GM19438 (cell line): ENCODE measurements at regions not wholly inside any gene's neighbourhood (a gene's known extent, or its start where the extent isn't known, plus 50 kb on each side); places are given as distances from the start of the nearest gene placed in this dataset.
A peak's percentile ranks its signal among the peaks of the same experiment; 100 is the strongest.
"Not testable (repeated sequence)": the region's sequence is repeated elsewhere in the genome, so short reads cannot be mapped to it uniquely, and the experiment has no call there.

Experiments
- ATAC-seq: cut with Tn5 transposase; IDR thresholded peaks from one replicate; pipeline ENCODE4 v1.9.1; 2021; ENCODE audit warnings: low read depth; ENCODE audit not compliant: unreplicated experiment

- ATAC-seq = no peak
Observed at GRCh38 chr9:115517335-115518075, 399.5 kb upstream of the TNC start.

- no peak for ATAC-seq
Observed at GRCh38 chr9:115520646-115521045, 402.7 kb upstream of the TNC start.

DNA sequence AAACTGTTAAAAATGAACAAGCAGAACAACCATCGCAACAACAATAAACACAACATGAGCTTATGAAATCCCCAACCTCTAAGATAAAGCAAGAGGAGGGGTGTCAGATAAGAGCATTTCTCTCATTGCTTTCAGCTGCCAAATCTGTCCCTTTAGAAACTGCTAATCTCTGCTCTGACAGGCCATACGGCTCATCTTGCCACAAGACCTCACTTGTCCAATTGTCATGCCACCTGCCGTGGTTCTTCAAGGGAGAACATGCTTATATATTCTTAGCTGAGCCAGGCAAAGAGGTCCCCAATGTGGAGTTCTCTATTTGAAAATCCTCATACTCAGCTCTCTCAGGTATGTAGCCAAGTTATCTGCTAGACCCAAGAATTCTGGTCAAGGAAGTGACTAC, 405.0 kb upstream of the TNC start:
- no peak for ATAC-seq

GRCh38 chr9:115524453-115525059, 406.6 kb upstream of the TNC start:
- ATAC-seq = no peak

DNA sequence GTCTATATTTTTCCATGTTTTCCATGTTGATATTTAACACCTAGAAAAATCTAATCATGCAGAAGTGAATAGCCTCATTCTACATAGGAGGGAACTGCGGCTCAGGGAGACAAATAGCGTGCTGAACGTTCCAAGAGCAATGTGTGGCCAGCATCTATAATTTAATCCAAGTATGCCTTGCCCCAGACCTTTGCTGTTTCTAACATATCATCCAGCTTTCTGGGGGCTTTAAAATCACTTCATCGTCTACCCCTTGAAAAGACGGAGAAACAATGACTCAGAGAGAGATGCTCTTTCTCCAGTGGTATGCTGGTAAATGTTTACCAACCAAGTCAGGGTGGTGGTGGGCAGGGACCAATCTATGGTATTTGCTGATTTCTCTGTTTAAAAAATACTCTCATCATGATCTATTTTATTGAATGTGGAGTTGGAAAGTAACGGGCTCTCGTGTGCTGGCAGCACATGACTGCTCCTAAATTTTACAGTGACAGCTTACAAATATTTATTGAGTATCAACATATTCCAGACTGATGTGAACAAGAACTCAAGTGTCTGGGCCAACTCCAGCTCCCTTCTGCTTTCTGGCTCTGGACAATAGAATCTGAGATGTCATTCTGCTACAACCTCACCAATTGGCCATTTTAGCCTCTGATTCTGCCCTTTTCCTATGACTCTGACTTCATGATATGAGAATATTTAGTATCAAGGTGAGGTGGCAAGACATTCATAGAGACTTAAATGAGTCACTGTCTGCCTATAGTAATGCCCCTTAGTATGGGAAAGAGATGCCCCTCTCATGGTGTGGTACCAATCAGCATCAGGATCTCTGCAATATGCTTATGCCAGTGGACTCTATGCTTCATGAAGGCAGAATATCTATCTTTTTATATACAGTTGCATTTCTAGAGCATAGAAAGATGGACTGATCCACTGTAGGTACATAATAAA, 407.4 kb upstream of the TNC start:
- ATAC-seq = no peak

DNA sequence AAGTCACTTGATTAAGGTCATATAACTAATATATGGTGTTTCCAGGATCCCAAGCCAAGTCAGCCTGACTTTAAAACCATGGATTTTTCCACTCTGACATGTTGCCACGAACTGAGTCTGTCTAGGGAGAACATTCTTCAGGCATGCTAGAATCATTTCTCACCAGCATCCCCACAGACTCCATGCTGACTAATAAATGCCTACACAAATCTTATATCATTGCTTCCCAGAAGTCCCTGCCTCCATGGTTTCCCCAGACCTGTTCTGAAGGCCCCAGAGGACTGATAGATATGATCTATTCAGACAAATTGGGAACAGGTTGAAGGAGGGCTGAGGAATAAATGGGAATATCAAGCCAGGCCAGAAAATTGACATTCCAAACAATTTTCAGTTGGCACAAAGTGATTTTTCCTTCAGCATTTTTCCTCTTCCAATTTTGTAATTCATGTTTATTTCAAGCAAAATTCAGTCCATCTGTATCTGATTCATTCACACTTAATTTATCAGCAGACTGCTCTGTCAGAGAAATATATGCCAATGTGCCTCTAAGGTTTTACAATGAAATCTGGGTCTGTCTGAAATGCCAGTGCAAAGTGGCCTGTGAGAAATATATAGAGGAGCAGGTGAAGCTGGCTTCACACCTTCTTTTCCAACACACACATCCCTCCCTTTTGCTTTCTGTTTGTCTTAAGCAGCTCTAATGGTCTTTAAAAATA, 413.6 kb upstream of the TNC start:
- no peak for ATAC-seq

DNA sequence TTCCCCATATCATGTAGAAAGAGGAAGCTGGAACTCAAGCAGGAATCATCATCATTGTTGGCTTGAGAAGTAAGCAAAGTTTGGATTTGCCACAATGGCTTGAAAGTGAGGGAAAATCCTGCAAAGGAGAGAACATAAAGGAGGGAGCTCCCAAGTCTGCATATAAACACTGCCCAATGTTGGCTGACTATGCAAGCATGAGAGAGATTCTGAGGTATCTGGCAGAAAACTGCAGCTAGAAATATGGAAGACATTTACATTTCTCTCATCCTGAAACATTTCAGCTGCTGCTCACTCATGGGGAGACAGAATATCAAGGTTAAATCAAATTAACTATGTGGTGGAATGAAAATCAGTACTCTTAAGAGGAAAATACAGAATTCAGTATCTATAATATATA, 415.6 kb upstream of the TNC start:
- ATAC-seq = no peak

DNA sequence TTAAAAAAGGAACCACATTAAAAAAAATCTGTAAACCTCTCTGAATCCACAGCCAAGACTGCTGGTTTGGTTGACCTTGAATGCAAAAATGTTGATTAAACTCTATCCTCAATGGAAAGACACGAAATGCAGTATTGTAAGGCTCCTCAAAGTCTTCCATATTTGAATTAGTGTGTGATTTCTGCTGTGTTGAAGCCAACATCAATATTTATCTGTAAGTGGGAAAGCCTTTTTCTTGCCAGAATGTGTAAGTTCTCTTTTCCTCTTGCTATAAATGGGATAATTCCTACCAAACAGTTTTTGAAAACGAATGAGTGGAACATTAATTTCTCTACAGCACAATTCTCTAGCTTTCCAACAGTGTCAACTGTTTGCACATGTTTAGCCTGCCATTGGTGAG, 422.1 kb upstream of the TNC start:
- no peak for ATAC-seq

DNA sequence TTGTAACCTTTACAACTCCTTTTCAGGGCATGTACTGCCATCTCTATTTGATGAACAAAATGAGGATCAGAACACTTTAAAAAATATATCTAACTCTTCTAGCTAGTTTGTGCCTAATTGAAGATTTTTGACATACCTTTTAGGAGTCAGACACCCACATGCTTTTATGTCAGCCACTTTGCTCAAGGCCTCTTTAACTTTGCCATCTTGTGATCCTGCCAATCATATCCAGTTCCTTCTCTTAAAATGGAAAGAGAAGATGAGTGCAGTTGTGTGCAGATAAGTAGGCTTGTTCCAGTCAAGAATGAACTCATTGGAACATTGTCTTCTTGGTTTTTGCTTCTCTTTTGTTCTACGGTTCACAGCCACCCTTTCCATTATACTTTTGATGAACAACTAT, 425.6 kb upstream of the TNC start:
- ATAC-seq = no peak

GRCh38 chr9:115548609-115549260, 430.8 kb upstream of the TNC start:
- ATAC-seq = no peak

- no peak for ATAC-seq
Observed at GRCh38 chr9:115551396-115551795, 433.4 kb upstream of the TNC start.

DNA sequence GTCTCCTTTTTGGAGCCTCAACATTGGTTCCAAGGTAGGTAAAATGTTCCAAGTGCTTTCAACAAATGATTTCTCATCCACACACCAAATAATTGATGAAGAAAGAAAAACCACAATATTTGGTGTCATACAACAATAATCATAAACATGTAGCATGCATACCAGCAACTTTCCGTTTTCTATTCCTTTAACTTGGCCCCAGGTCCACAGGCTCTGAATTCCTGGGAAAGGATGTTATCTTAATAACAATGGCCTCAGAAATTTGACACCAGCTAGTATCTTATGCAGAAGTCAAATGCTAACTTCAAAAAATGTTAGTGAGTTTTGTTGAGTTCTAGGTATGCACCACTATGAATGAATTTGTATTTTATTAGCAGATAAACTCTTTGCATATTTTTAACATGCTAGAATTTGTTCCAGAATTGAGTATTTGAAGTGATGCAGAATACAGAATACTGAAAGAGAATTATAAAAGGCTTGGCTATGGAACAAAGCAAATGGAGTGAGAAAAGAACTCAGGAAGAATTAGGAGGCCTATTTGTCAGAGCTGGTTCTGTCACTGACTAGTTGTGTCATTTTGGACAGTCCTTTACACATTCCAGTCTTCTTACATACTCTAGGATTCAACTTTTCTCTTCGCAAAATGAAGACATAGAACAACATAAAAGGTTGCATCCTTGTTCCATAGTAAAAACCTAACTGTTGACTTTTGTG, 435.3 kb upstream of the TNC start:
- no peak for ATAC-seq

GRCh38 chr9:115556432-115556831, 438.5 kb upstream of the TNC start:
- ATAC-seq = no peak

DNA sequence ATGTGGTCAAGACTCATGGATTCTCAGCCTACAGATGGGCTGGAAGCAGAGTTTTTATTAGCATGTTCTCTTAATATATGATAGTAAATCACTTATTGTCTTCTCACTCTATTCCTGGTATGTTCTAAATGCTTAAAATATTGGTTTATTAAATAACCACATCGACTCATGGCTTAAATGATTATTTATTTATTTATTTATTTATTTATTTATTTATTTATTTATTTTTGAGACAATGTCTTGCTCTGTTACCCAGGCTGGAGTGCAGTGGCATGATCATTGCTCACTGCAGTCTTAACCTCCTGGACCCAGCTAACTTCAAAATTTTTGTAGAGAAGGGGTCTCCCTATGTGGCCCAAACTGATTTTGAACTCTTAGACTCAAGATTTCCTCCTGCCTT, 457.2 kb upstream of the TNC start:
- ATAC-seq = no peak

DNA sequence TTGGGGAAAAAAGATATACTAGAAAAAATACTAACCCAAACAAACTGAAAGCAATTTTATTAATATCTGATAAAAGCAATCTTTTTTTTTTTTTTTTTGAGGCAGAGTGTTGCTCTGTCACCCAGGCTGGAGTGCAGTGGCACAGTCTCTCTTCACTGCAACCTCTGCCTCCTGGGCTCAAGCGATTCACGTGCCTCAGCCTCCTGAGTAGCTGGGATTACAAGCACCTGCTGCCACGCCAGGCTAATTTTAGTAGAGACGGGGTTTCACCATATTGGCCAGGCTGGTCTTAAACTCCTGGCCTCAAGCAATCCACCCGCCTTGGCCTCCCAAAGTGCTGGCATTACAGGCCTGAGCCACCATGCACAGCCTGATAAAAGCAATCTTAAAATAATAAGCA, 467.5 kb upstream of the TNC start:
- not testable (repeated sequence) for ATAC-seq

- ATAC-seq = no peak
Observed at GRCh38 chr9:115587310-115587709, 469.4 kb upstream of the TNC start.

- ATAC-seq = no peak
Observed at GRCh38 chr9:115590011-115590410, 472.1 kb upstream of the TNC start.

DNA sequence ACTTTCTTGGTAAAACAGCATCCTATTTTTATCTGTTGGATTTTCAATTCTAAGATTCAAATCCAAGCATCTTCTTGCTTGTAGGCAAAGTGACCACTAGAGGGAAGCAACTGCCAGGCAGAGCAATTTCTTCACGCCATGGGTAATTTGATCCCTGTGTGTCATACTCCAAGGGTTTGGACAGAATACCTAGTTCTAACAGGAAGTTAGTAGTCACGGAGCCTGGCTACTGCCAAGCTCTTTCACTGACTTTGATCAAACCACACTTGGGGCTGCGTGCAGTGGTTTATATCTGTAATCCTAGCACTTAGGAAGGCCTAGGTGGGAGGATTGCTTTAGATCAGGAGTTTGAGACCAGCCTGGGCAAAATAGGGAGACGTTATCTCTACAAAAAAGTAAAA, 473.6 kb upstream of the TNC start:
- ATAC-seq = no peak

- peak; percentile 58 for ATAC-seq
Observed at GRCh38 chr9:115593587-115594091, 475.7 kb upstream of the TNC start.
